Upper lobe of left lung (tissue), 6 donors: ENCODE measurements at regions not wholly inside any gene's neighbourhood (a gene's known extent, or its start where the extent isn't known, plus 50 kb on each side); places are given as distances from the start of the nearest gene placed in this dataset.

Experiments used
- ATAC-seq, 2 donors: fragments of 200-7000 bp; cut with Tn5 transposase; one replicate each; pipeline ENCODE4 v1.9.1; 2022; ENCODE audit warnings: mild to moderate bottlenecking in 2 of 2, moderate library complexity in 2 of 2; ENCODE audit not compliant: low FRiP score in 2 of 2
- DNase-seq, 2 donors: peaks; one replicate each; pipeline ENCODE4 v3.0.0-alpha.2; 2019 to 2020
- H3K27ac ChIP-seq, 4 donors: fragments of 200-600 bp; sonication (generic); one replicate each; pipeline ENCODE4 v1.5.1; 2016 to 2019
- H3K27me3 ChIP-seq, 4 donors: fragments of 200-600 bp; sonication (generic); one replicate each; pipeline ENCODE4 v1.5.1; 2017 to 2019
- H3K36me3 ChIP-seq, 4 donors: fragments of 200-600 bp; sonication (generic); one replicate each; pipeline ENCODE4 v1.5.1; 2016 to 2019
- H3K4me1 ChIP-seq, 4 donors: fragments of 200-600 bp; sonication (generic); one replicate each; pipeline ENCODE4 v1.5.1; 2018 to 2019
- H3K4me3 ChIP-seq, 4 donors: fragments of 200-600 bp; sonication (generic); one replicate each; pipeline ENCODE4 v1.5.1; 2017 to 2019; ENCODE audit warnings: mild to moderate bottlenecking in 2 of 4, moderate library complexity in 1 of 4
- H3K9me3 ChIP-seq, 4 donors: fragments of 200-600 bp; sonication (generic); one replicate each; pipeline ENCODE4 v1.5.1; 2018 to 2019
- EP300 ChIP-seq, 4 donors: sonication (generic); formaldehyde crosslinking; IDR thresholded peaks; one replicate each; pipeline ENCODE4 v1.5.1; 2017; ENCODE audit warnings: antibody characterized with exemption in 4 of 4, control low read depth in 2 of 4
- POLR2A ChIP-seq, 4 donors: fragments of 450-650 bp; IDR thresholded peaks; one replicate each; pipeline ENCODE4 v1.5.1; 2016 to 2017; ENCODE audit warnings: antibody characterized with exemption in 4 of 4, mild to moderate bottlenecking in 2 of 4
- POLR2AphosphoS5 ChIP-seq, 2 donors: sonication (generic); formaldehyde crosslinking; IDR thresholded peaks; one replicate each; pipeline ENCODE4 v1.5.1; 2017; ENCODE audit warnings: antibody characterized with exemption in 2 of 2
- WGBS, 2 donors: methylation state at CpG; one replicate each; pipeline ENCODE4 v1.1.5; 2017 to 2018; 5-methylcytosine and 5-hydroxymethylcytosine counted together
- TF ChIP-seq, protein P1 (sequence below), 6 experiments: fragments of 450-650 bp in 4 of 6; fragments of 200-600 bp in 2 of 6; sonication (generic) in 2 of 6; IDR thresholded peaks; one replicate each; pipeline ENCODE4 v1.5.1; 2016 to 2019; ENCODE audit warnings: antibody characterized with exemption in 6 of 6
- donor health status: DM: no; HTN: no; CAD: no; lungs with moderate emphysema.
- donor health status: DM: no; HTN: yes; CAD: no; lungs with severe emphysema.

DNA sequence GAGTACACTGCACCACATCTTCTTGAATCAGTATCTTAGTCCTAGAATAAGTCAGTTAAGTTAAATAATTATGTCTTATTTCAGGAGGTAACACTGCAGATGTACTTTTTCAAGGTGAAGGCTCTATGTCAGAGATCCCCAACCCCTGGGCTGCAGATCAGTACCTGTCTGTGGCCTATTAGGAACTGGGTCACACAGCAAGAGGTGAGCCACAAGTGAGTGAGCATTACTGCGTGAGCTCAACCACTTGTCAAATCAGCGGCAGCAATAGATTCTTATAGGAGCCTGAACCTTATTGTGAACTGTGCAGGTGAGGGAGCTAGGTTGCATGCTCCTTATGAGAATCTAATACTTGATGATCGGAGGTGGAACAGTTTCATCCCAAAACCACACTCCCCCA is 851.9 kb upstream of the ALCAM start:
- DNase-seq (no peak), ATAC-seq (no peak)
- Histone ChIP-seq H3K27ac (no peak overlapping the region), H3K27me3 (no peaks in the 10 kb centered on the region), H3K4me3 (no peak overlapping the region), H3K4me1 (no peaks in the 10 kb centered on the region), H3K36me3 (no peaks in the 10 kb centered on the region), H3K9me3 (no peaks in the 10 kb centered on the region)
- TF ChIP-seq POLR2AphosphoS5 (IDR thresholded peaks at IDR 0.05): no peak
- TF ChIP-seq, protein P1, sequence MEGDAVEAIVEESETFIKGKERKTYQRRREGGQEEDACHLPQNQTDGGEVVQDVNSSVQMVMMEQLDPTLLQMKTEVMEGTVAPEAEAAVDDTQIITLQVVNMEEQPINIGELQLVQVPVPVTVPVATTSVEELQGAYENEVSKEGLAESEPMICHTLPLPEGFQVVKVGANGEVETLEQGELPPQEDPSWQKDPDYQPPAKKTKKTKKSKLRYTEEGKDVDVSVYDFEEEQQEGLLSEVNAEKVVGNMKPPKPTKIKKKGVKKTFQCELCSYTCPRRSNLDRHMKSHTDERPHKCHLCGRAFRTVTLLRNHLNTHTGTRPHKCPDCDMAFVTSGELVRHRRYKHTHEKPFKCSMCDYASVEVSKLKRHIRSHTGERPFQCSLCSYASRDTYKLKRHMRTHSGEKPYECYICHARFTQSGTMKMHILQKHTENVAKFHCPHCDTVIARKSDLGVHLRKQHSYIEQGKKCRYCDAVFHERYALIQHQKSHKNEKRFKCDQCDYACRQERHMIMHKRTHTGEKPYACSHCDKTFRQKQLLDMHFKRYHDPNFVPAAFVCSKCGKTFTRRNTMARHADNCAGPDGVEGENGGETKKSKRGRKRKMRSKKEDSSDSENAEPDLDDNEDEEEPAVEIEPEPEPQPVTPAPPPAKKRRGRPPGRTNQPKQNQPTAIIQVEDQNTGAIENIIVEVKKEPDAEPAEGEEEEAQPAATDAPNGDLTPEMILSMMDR (IDR thresholded peaks at IDR 0.05): no peak
- no peak for TF ChIP-seq POLR2A (IDR thresholded peaks at IDR 0.05)
- TF ChIP-seq EP300 (IDR thresholded peaks at IDR 0.05): no peak
- WGBS, 2 donors: 83 to 89% methylated on average over 3 of the region's 3 CpGs

DNA sequence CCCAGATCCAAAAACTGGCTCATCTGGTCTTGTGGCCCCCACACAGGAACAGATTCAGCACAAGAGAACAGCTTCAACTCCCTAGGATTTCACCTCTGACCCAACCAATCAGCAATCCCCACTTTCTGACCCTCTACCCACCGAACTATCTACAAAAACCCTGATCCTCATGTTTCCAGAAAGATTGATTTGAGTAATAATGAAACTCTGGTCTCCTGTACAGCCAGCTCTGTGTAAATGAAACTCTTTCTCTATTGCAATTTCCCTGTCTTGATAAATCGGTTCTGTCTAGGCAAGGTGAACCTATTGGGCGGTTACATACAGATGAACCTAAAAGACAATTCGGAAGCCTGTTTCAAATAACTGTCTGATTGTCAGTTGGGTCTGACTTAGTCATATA is 847.6 kb upstream of the ALCAM start:
- WGBS, 2 donors: 61 to 64% methylated on average over 4 of the region's 4 CpGs

DNA sequence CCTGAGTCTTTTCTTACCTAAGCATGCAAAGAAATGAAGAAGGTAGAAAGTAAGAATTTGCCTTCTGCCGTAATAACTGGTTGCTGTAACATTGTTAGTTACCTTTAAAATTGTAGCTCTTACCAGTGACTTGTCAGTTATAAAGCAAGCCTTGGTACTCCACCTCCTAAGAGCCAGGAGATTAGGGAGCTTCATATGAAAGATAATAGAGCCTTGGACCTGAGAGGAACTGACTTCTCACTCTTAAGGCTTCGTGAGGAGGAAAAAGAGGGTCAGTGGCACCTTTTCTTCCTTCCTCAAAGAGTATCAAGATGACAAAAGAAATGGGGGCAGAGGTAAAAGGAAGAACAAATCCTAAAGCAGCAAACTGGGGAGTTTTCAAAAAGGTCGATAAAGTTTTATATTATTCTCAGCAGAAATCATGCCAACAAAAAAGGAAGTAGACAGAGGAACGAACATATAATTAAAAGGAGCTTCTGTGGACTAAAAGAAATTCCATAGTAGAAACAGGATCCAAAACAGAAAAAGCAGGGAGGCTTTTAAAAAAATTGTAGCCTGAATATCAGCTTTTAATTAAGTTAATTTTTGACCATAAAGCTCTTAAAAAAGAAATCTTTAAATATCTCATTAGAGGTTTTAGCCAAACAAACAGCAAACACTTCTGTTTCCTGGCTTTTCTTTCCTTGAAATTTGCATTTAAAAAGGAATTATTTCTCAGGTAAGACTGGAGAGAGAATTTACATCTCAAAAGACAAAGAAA is 847.1 kb upstream of the ALCAM start:
- H3K27ac ChIP-seq: no peak overlapping the region
- no peak overlapping the region for H3K4me3 ChIP-seq
- no peaks in the 10 kb centered on the region for H3K9me3 ChIP-seq
- no peaks in the 10 kb centered on the region for H3K27me3 ChIP-seq
- no peaks in the 10 kb centered on the region for H3K36me3 ChIP-seq
- no peak for ATAC-seq
- no peaks in the 10 kb centered on the region for H3K4me1 ChIP-seq
- TF ChIP-seq POLR2AphosphoS5 (IDR thresholded peaks at IDR 0.05) (no peak), POLR2A (IDR thresholded peaks at IDR 0.05) (no peak), EP300 (IDR thresholded peaks at IDR 0.05) (no peak)
- TF ChIP-seq, protein P1 (IDR thresholded peaks at IDR 0.05): no peak
- WGBS, 2 donors: 26 to 44% methylated on average over 4 of the region's 4 CpGs
- DNase-seq: no peak

More for the DNA sequence above, 847.6 kb upstream of the ALCAM start:
- no peaks in the 10 kb centered on the region for H3K36me3 ChIP-seq
- no peak overlapping the region for H3K27ac ChIP-seq
- H3K27me3 ChIP-seq: no peaks in the 10 kb centered on the region
- TF ChIP-seq POLR2A (IDR thresholded peaks at IDR 0.05) (no peak), EP300 (IDR thresholded peaks at IDR 0.05) (no peak), POLR2AphosphoS5 (IDR thresholded peaks at IDR 0.05) (no peak)
- TF ChIP-seq, protein P1 (IDR thresholded peaks at IDR 0.05): no peak
- DNase-seq (no peak), ATAC-seq (no peak)
- H3K4me1 ChIP-seq: no peaks in the 10 kb centered on the region
- no peaks in the 10 kb centered on the region for H3K9me3 ChIP-seq
- H3K4me3 ChIP-seq: no peak overlapping the region

DNA sequence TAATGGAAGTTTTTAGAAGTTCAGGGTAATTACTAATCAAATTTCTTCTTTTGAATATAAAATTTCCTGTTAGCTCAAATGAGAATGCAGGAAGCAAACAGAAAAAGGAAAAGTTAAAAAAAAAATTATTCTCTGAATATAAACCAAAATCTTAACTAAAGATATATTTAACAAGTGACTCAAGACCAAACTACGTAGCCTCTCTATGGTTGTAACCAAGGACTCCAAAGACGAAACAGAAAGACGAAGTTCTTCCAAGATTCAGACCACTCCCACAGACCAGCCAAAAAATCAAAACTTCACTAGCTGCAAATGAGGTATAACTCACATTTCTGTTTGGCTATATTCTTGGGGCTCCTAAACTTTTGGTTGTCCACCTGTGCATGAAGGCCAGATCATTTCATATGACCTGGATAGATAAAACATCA is 846.5 kb upstream of the ALCAM start:
- Histone ChIP-seq H3K27ac (no peak overlapping the region), H3K9me3 (no peaks in the 10 kb centered on the region), H3K27me3 (no peaks in the 10 kb centered on the region), H3K4me1 (no peaks in the 10 kb centered on the region), H3K4me3 (no peak overlapping the region), H3K36me3 (no peaks in the 10 kb centered on the region)
- WGBS, 2 donors: 71 to 76% methylated on average over 3 of the region's 3 CpGs
- ATAC-seq: no peak
- TF ChIP-seq POLR2AphosphoS5 (IDR thresholded peaks at IDR 0.05) (no peak), POLR2A (IDR thresholded peaks at IDR 0.05) (no peak), EP300 (IDR thresholded peaks at IDR 0.05) (no peak)
- TF ChIP-seq, protein P1 (IDR thresholded peaks at IDR 0.05): no peak
- DNase-seq: no peak
